ENCODE measurements at regions not wholly inside any gene's neighbourhood (a gene's known extent, or its start where the extent isn't known, plus 50 kb on each side); places are given as distances from the start of the nearest gene placed in this dataset.

GRCh38 chr9:83146325-83146724 lies 83.4 kb upstream of the RASEF start:
- no peaks in the 10 kb centered on the region for H3K36me3 ChIP-seq
- TF ChIP-seq, protein P1, sequence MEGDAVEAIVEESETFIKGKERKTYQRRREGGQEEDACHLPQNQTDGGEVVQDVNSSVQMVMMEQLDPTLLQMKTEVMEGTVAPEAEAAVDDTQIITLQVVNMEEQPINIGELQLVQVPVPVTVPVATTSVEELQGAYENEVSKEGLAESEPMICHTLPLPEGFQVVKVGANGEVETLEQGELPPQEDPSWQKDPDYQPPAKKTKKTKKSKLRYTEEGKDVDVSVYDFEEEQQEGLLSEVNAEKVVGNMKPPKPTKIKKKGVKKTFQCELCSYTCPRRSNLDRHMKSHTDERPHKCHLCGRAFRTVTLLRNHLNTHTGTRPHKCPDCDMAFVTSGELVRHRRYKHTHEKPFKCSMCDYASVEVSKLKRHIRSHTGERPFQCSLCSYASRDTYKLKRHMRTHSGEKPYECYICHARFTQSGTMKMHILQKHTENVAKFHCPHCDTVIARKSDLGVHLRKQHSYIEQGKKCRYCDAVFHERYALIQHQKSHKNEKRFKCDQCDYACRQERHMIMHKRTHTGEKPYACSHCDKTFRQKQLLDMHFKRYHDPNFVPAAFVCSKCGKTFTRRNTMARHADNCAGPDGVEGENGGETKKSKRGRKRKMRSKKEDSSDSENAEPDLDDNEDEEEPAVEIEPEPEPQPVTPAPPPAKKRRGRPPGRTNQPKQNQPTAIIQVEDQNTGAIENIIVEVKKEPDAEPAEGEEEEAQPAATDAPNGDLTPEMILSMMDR (IDR thresholded peaks at IDR 0.05): no peak
- no peak for TF ChIP-seq POLR2A (IDR thresholded peaks at IDR 0.05)
- WGBS, 4 donors: 86 to 92% (median 90%) methylated on average over 4 of the region's 4 CpGs
- H3K27me3 ChIP-seq: no peaks in the 10 kb centered on the region
- no peaks in the 10 kb centered on the region for H3K4me1 ChIP-seq
- no peak for DNase-seq
- peaks cover 0 to 11% (median 2%) of the 10 kb centered on the region in 12 donors for H3K9me3 ChIP-seq
- no peak overlapping the region for H3K4me3 ChIP-seq
- H3K27ac ChIP-seq: no peak overlapping the region
- ATAC-seq: no peak
- intact Hi-C loops (cut with DNase I): no loop called here

DNA sequence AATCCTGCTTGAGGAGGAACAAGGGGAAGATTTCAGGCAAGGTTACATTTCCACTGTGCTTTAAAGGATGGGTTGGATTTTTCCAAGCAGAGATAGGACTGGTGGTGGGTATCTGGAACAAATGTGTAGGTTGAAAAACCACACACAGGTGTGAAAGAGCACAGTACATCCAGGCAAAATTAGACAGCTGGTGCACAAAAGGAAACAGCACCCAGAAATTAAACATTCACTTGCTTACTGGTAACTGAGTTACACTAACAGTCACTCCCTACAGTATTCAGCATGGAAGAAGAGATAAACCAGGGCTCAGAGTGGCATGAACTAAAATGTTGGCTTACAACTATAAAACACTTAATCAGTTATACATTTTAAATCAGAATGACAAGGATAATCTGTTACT lies 81.5 kb upstream of the RASEF start:
- Histone ChIP-seq H3K9me3 (peaks cover 0 to 11% (median 2%) of the 10 kb centered on the region in 12 donors), H3K36me3 (no peaks in the 10 kb centered on the region), H3K27me3 (no peaks in the 10 kb centered on the region), H3K4me3 (no peak overlapping the region), H3K27ac (no peak overlapping the region), H3K4me1 (no peaks in the 10 kb centered on the region)
- intact Hi-C loops (cut with DNase I): no loop called here
- ATAC-seq: no peak
- DNase-seq: no peak
- TF ChIP-seq POLR2A (IDR thresholded peaks at IDR 0.05): no peak
- TF ChIP-seq, protein P1 (IDR thresholded peaks at IDR 0.05): no peak

GRCh38 chr9:83142389-83142788 lies 79.4 kb upstream of the RASEF start:
- Histone ChIP-seq H3K27ac (no peak overlapping the region), H3K36me3 (no peaks in the 10 kb centered on the region)
- no peak for DNase-seq

DNA sequence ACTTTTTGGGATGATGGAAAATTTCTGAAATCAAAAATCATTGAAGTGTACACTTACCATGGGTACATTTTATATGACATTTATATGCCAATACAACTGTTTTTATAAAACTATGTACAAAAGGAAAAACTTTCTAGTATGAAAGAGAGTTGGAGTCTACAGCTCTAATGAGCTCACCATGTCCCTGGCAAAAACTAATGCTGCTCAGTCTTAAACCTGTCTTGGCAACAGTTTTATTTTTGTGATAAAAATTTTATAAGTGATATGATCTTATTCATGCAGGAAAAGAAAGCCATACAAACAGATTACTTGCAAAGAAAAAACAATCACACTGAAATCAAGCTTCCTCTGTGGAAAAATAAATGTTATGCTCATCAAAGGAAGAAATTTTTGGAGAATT lies 78.9 kb upstream of the RASEF start:
- no peak overlapping the region for H3K4me3 ChIP-seq
- H3K9me3 ChIP-seq: peaks cover 0 to 3% (median 0%) of the 10 kb centered on the region in 12 donors
- no peaks in the 10 kb centered on the region for H3K4me1 ChIP-seq
- no peak for ATAC-seq
- no peaks in the 10 kb centered on the region for H3K36me3 ChIP-seq
- H3K27ac ChIP-seq: no peak overlapping the region
- TF ChIP-seq, protein P1 (IDR thresholded peaks at IDR 0.05): no peak
- H3K27me3 ChIP-seq: no peaks in the 10 kb centered on the region
- intact Hi-C loops (cut with DNase I): no loop called here
- no peak for DNase-seq

More at GRCh38 chr9:83142389-83142788, 79.4 kb upstream of the RASEF start:
- H3K4me1 ChIP-seq: no peaks in the 10 kb centered on the region
- intact Hi-C loops (cut with DNase I): no loop called here
- no peak overlapping the region for H3K4me3 ChIP-seq
- no peak for TF ChIP-seq POLR2A (IDR thresholded peaks at IDR 0.05)
- TF ChIP-seq, protein P1 (IDR thresholded peaks at IDR 0.05): no peak
- ATAC-seq: no peak
- peaks cover 0 to 6% (median 0%) of the 10 kb centered on the region in 12 donors for H3K9me3 ChIP-seq
- H3K27me3 ChIP-seq: no peaks in the 10 kb centered on the region

Data from heart left ventricle (tissue), 16 donors.